Activated CD8-positive, alpha-beta memory T cell treated with anti-CD3 and anti-CD28 coated beads, Interleukin-2, amount 50 U/mL, for 24 hours (primary cell): ENCODE measurements at regions not wholly inside any gene's neighbourhood (a gene's known extent, or its start where the extent isn't known, plus 50 kb on each side); places are given as distances from the start of the nearest gene placed in this dataset.

Experiments
- DNase-seq: peaks from one replicate; pipeline ENCODE4 v3.0.0-alpha.2; 2020; ENCODE audit errors: extremely low read depth

- no peak for DNase-seq
Observed at GRCh38 chr5:142378737-142379634, 54.2 kb upstream of the SPRY4 start.

GRCh38 chr5:142375944-142376411 is 51.2 kb upstream of the SPRY4 start:
- no peak for DNase-seq
